Amygdala (tissue), 56 donors: ENCODE measurements at regions not wholly inside any gene's neighbourhood (a gene's known extent, or its start where the extent isn't known, plus 50 kb on each side); places are given as distances from the start of the nearest gene placed in this dataset.
"Not testable (repeated sequence)": the region's sequence is repeated elsewhere in the genome, so short reads cannot be mapped to it uniquely, and the experiment has no call there.

Experiments used
- DNase-seq, 56 donors: peaks; one replicate each; lab custom pipeline; 2025; lab: John Stamatoyannopoulos, UW

DNA sequence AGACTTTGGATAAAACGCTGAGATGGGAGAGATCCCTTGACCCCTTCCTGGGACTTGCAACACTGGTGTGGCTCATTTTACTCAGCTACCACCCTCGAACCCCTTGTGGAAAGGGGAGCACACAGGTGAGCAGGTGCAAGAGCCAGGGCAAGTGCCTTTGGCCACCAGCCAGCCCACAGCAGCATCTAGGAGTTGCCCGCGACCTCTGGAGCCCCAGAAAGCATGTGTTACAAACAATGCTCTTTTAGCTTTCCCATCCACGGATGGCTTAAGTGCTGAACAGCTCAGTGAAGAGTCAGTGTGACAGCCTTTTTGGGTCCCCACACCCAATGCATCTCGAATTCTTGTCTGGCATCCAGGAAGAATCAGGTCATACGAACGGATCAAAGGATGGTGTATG is 197.8 kb downstream of the MEMO1 start:
- no peak for DNase-seq

DNA sequence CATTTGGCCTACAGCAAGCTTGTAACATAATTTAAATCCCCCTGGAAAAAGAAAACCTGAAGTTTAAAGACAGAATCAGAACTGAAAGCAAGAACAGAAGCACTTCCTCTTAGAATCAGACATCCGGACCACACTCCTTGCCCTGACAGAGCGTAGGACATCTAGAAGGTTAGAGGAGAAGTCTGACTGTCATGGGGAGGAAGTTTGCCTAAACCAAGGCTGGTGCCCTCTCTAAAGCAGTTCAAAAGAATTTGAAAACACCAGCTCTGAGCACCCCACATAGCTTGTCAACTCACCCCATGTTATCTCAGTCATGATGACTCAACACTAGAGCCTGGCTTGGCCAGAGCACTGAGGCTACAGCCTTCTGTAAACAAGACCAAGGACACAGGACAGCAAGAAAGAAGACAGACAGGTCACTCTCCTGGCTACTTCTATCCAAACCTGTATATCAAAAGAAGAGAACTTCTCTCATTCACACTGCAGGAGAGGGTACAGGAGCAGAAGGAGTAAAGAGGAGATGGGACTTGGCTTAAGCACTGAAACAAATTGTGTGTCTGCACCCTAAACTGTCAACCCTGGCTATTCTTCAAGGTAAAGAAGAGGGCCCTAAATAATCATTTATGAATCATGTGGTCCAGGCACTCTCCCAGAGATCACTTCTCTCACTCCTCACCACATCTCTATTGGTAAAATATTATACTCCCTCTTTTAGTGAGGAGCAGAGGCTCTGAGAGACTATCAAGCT is 198.6 kb downstream of the MEMO1 start:
- peak in 1 of 56 donors; percentile 9 for DNase-seq

DNA sequence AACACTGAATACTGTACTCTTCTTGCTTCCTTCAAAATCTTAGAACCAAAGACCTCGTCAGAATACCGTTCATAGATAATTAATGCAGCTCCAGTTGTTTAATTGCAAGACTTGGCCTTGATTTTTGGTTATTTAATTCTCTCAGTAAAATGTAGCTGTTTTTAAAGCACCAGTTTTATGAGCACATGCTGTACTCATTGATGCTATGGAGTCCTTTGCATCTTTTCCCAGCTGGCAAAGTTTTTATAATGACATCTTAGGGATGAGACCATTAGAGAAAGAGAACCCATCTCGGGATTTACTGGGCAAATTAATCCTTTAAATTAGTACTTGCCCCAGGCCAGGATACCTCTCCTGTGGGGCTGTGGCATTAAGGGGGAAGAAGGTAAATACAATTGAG is 199.3 kb downstream of the MEMO1 start:
- DNase-seq: no peak

DNA sequence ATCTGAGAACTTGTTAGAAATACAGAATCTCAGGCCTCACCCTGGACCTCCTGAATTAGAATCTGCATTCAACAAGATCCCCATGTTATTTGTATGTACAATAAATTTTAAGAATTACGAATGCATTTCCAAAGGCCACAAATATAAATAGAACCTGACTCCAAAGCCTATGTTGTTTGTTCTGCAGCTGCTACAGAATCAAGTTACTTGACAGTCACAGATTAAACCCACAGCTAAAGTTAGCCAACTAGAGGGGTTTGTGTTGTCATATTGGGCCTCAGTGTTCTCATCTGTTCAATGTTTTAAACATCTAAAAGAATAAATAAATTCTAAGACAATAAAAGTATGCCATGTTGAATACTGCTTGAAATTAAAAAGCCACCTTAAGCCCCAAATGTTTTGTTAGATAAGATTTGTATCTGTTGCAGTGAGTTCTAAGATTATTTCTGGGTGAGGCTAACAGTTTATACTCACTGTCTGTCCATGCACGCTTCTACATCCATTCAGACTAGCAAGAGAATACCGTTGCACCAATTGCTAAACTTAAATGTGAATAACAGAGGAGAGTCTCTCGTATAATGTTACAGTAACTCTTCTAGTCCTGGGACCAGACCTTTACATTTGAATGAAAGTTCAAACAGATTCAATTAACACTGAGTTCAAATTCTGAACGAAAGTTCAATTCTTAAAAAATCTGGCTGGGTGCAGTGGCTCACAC is 200.4 kb downstream of the MEMO1 start:
- DNase-seq: no peak

DNA sequence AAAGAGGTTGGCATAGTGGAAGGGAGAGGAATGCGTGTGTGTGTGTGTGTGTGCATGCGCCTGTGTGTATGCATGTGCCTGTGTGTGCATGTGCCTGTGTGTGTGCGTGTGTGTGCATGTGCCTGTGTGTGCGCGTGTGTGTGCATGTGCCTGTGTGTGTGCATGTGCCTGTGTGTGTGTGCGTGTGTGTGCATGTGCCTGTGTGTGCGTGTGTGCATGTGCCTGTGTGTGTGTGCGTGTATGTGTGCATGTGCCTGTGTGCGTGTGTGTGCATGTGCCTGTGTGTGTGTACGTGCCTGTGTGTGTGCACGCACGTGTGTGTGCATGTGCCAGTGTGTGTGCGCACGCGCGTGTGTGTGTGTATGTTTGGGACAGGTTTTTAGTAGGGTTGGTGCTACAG is 205.1 kb downstream of the MEMO1 start:
- no peak for DNase-seq

DNA sequence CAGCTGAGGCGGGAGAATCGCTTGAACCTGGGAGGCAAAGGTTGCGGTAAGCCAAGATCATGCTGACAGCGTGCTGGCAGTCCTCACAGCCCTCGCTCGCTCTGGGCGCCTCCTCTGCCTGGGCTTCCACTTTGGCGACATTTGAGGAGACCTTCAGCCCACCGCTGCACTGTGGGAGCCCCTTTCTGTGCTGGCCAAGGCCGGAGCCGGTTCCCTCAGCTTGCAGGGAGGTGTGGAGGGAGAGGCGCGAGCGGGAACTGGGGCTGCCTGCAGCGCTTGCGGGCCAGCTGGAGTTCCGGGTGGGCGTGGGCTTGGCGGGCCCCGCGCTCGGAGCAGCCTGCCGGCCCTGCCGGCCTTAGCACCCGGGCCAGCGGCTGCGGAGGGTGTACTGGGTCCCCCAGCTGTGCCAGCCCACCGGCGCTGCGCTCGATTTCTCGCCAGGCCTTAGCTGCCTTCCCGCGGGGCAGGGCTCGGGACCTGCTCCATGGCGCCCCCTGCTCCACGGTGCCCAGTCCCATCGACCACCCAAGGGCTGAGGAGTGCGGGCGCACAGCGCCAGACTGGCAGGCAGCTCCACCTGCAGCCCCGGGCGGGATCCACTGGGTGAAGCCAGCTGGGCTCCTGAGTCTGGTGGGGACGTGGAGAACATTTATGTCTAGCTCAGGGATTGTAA is 207.2 kb downstream of the MEMO1 start:
- DNase-seq: not testable (repeated sequence)

DNA sequence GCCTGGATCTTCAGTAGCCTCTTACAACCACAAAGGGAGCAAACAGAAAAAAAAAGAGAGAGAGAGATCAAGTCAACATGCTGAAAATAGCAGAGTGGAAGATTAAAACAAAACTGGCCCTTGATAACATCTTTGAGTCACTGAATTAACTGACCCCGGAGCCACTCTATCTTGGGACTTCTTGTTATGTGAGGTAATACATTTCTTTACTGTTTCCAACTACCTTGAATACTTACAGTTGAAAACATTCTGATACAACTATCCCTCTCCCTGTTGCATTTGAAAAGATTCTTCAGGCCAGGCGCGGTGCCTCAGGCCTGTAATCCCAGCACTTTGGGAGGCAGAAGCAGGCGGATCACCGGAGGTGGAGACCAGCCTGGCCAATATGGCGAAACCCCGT is 208.1 kb downstream of the MEMO1 start:
- DNase-seq: no peak

DNA sequence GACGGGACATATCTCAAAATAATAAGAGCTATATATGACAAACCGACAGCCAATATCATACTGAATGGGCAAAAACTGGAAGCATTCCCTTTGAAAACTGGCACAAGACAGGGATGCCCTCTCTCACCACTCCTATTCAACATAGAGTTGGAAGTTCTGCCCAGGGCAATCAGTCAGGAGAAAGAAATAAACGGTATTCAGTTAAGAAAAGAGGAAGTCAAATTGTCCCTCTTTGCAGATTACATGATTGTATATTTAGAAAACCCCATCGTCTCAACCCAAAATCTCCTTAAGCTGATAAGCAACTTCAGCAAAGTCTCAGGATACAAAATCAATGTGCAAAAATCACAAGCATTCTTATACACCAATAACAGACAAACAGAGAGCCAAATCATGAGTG is 211.5 kb downstream of the MEMO1 start:
- DNase-seq: not testable (repeated sequence)

DNA sequence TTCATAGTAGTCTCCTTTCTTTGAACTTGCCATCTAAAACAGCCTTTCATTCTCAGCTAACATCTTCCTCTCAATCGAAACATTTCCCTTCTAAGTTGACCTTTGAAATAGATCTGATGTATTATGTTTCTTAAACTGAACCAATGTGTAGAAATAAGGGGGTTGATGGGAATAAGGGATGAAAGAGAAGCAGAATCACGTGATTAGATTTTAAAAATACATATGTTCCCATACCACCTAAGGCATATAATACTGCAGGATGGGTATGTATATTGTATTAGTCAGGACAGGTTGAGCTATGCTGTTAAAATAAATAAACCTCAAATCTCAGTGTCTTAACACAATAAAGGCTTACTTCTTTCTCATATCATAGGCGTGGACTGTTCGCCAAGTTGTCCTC is 207.5 kb upstream of the SRD5A2 start:
- no peak for DNase-seq

DNA sequence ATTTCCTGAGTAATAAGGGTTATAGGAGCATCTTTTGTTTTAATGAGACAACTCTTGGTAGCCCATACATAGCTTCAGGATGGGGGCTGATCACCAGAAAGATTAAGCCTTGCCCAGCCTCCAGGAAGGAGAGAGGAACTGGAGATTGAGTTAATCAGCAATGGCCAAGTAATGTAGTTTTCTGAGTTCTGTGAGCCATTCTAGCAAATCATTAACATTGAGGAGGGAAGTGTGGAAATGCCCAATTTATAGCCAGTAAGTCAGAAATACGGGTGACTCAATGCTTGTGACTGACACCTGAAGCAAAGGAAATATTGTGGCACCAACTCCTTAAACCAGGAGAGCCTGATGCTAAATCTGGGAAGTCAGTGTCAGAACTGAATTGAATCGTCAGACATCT is 205.1 kb upstream of the SRD5A2 start:
- no peak for DNase-seq

DNA sequence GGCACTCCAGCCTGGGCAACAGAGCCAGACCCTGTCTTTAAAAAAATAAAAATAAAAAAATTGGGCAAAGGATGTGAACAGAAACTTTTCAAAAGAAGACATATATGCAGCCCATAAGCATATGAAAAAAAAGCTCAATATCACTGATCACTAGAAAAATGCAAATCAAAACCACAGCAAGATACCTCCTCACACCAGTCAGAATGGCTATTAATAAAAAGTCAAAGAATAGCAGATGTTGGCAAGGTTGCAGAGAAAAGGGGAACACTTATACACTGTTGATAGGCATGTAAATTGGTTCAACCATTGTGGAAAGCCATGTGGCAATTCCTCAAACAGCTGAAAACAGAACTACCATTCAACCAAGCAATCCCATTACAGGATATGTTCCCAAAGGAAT is 204.1 kb upstream of the SRD5A2 start:
- no peak for DNase-seq

DNA sequence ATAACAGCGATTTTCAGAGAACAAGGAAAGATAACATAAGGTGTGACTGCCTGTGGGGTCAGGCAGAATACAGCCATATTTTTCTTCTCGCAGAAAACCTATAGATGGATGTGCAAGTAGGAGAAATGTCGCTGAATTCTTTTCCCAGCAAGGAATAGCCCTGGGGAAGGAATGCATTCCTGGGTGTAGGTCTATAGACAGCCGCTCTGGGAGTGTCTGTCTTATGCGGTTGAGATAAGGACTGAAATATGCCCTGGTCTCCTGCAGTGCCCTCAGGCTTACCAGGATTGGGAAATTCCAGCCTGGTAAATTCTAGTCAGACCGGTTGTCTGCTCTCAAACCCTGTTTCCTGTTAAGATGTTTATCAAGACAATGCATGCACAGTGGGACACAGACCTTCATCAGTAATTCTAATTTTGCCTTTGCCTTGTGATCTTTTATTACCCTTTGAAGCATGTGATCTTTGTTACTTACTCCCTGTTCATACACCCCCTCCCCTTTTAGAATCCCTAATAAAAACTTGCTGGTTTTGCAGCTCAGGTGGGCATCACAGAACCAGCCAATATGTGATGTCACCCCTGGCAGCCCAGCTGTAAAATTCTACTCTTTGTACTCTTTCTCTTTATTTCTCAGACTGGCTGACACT is 202.8 kb upstream of the SRD5A2 start:
- not testable (repeated sequence) for DNase-seq

DNA sequence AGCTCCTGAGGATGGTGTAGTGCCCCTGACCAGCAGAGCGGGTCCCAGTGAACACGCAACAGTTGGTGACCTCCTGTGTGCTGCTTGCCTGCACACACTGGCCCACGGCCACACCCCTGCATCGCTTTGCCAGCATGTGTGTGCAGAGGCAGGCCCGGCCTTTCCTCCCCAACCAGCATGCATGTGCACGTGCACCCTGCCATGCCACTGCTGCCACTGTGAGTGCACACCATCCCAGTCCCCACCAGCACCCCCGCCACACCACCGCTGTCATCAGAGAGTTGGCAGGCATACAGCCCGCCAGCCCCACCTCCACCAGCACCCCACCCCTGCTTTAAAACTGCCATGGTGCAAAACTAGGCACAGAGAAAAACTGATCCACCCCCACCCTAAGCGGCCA is 197.4 kb upstream of the SRD5A2 start:
- DNase-seq: no peak

DNA sequence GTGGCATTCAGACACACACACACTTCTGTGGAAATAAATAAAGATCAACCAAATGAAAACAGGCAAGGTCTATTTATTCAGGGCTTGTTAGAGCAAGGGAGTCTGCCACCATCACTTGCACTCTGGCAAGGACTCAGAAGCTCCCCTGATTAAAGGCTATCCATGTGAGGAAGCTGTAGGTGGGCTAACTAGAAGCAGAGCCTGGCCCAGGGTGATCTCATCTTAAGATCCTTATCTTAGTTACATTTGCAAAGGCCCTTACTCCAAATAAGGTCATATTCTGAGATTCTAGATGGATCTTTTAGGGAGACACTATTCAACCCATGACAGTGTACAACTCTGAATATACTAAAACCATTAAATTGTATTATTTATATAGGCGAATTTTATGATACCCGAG is 190.0 kb upstream of the SRD5A2 start:
- DNase-seq: no peak

DNA sequence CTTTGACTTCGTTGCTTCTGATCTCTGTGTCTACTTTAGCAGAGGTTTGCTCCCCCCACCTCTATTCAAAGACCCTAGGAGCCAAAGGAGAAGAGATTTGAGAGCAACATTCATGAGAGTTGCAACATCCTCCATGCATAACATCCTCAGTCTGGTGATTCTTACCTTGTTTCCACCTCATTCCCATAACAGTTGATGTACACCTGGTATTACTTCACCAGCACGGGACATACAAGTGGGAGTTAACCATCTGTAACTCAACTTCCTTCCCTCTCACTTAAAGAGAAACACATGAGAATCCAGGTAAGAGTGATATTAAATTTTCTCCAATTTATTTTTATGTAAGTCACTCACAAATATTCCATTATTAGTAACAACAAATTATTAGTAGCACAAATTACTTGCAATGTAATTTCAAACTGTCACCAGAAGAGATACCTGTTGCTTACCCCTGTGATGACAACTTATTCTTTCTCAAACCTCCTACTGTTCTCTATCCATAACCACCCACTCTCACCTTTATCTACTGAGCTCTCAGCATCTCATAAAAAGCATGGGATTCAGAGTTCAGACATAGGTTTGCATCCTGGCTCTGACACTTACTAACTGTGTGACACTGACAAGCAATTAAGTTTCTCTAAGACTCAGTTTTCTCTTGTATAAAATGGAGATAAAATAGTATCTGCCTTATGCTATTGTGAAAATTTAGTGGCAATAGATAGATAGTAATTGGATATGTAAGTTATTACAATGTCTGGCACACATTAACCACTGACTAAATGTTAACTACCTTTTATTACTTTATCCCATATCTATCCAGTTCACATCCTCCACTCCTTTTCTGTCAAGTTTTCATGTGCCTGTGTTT is 184.6 kb upstream of the SRD5A2 start:
- DNase-seq: no peak

DNA sequence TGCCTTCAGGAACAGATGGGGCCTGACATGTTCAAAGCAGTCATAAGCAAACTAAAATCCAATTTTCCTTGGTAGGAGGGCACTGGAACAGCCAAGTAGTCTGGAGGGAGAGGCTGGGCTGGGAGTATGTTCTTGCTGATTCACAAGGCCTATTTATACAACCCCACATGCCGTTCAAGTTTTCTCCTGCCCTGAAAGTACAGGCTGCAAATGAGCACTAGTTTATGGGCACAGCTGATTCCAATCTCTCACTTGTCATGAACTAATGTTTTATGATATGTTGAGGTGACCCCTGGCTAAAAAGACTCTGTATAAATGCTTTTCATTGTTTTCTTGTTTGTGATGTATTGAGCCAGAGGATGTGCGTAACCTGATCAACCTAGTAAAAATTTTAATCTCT is 183.4 kb upstream of the SRD5A2 start:
- DNase-seq: no peak

DNA sequence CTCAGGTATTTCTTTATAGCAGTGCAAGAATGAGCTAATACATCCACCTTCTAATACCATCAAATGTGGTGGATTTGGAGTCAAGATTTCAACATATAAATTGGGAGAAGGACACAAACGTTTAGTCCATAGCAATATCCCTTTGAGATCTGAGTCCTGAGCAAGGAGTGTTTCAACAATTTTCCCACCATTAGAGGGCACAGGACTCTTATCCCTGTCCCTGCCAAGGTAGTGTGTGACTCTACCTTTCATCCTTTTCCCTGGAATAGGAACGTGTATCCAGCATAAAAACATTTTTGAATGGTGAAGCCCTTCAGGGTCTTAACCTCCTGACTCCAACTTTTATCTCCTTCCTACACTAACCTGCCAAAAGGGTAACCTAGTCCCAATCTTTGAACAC is 181.3 kb upstream of the SRD5A2 start:
- no peak for DNase-seq

DNA sequence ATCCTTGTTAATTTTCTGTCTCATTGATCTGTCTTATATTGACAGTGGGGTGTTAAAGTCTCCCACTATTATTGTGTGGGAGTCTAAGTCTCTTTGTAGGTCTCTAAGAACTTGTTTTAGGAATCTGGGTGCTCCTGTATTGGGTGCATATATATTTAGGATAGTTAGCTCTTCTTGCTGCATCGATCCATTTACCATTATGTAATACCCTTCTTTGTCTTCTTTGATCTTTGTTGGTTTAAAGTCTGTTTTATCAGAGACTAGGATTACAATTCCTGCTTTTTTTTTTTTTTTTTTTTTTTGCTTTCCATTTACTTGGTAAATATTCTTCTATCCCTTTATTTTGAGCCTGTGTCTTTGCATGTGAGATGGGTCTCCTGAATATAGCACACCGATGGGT is 176.6 kb upstream of the SRD5A2 start:
- not testable (repeated sequence) for DNase-seq

DNA sequence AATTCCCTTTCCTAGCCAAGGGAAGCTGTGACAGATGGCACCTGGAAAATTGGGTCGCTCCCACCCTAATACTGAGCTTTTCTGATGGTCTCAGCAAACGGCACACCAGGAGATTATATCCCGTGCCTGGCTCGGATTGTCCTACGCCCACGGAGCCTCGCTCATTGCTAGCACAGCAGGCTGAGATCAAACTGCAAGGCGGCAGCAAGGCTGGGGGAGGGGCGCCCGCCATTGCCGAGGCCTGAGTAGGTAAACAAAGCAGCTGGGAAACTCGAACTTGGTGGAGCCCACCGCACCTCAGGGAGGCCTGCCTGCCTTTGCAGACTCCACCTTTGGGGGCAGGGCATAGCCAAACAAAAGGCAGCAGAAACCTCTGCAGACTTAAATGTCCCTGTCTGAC is 168.0 kb upstream of the SRD5A2 start:
- not testable (repeated sequence) for DNase-seq

DNA sequence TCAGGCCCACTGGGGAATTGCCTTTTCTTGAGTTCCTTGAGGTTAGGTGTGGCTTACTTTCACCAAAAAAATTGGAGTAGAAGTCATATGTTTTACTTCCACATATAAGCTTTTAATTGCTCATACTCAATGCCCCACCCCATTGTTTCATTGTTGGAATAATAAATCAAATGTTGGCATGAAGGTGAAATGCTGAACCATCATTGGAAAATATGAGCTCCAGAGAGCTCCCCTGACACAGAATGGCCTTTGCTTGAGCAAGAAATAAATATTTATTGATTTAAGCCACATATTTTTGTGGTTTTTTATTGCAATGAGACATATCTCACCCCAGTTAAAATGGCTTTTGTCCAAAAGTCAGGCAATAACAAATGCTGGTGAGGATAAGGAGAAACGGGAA is 167.3 kb upstream of the SRD5A2 start:
- no peak for DNase-seq
